CD4-positive, alpha-beta T cell (primary cell): ENCODE measurements at regions not wholly inside any gene's neighbourhood (a gene's known extent, or its start where the extent isn't known, plus 50 kb on each side); places are given as distances from the start of the nearest gene placed in this dataset.

Experiments
- ATAC-seq: fragments of 200-7000 bp; cut with Tn5 transposase; one replicate; pipeline ENCODE4 v1.10.0; 2022; ENCODE audit warnings: mild to moderate bottlenecking; ENCODE audit not compliant: poor library complexity
- CTCF ChIA-PET: fragments of 350-600 bp; sonication (Branson Sonifier 250); formaldehyde crosslinking; loops from one replicate; lab custom pipeline; 2021; ENCODE audit warnings: antibody characterized with exemption, inconsistent platforms; lab: Charles Lee
- POLR2A ChIA-PET: fragments of 350-600 bp; sonication (Branson Sonifier 250); formaldehyde crosslinking; loops from one replicate; lab custom pipeline; 2021; ENCODE audit warnings: antibody characterized with exemption, inconsistent platforms; lab: Charles Lee
- DNase-seq, 14 experiments: peaks; one replicate each; pipeline ENCODE4 v3.0.0-alpha.2; 2013 to 2020; ENCODE audit warnings: mixed read lengths in 2 of 14
- H3K27ac ChIP-seq, 2 donors: one replicate each; pipeline versions ENCODE4 v1.5.1 to v1.7.0; 2013; ENCODE audit warnings: low read length in 2 of 2, low read depth in 1 of 2, mild to moderate bottlenecking in 1 of 2
- H3K27me3 ChIP-seq, 2 experiments: 1 replicate in 1 of 2; 2 replicates in 1 of 2; pipeline versions ENCODE4 v1.6.1 to v1.7.0; 2013; ENCODE audit warnings: low read length in 2 of 2, control low read depth in 1 of 2, mild to moderate bottlenecking in 1 of 2, moderate library complexity in 1 of 2; ENCODE audit not compliant: insufficient read depth in 2 of 2, control insufficient read depth in 1 of 2
- H3K36me3 ChIP-seq: one replicate; pipeline ENCODE4 v1.6.1; 2013; ENCODE audit warnings: low read length, control low read depth; ENCODE audit not compliant: insufficient read depth
- H3K4me1 ChIP-seq: one replicate; pipeline ENCODE4 v1.6.1; 2013; ENCODE audit warnings: low read length, control low read depth; ENCODE audit not compliant: insufficient read depth
- H3K4me3 ChIP-seq: one replicate; pipeline ENCODE4 v1.5.1; 2013; ENCODE audit warnings: mild to moderate bottlenecking, low read length, moderate library complexity
- H3K9me3 ChIP-seq, 2 experiments: 1 replicate in 1 of 2; 2 replicates in 1 of 2; pipeline versions ENCODE4 v1.6.1 to v1.7.0; 2013; ENCODE audit warnings: low read length in 2 of 2, mild to moderate bottlenecking in 2 of 2, control low read depth in 1 of 2, moderate library complexity in 1 of 2; ENCODE audit not compliant: control insufficient read depth in 1 of 2, insufficient read depth in 1 of 2
- H3K27ac Mint-ChIP-seq: one replicate; pipeline ENCODE4 v1.8.0; 2020; ENCODE audit warnings: mixed read lengths
- H3K27me3 Mint-ChIP-seq: one replicate; pipeline ENCODE4 v1.8.0; 2021; ENCODE audit warnings: mixed read lengths
- H3K36me3 Mint-ChIP-seq: one replicate; pipeline ENCODE4 v1.8.0; 2021; ENCODE audit warnings: low read depth, mixed read lengths
- H3K4me1 Mint-ChIP-seq: one replicate; pipeline ENCODE4 v1.8.0; 2021; ENCODE audit warnings: low read depth, mixed read lengths
- H3K4me3 Mint-ChIP-seq: one replicate; pipeline ENCODE4 v1.8.0; 2020; ENCODE audit warnings: mild to moderate bottlenecking, mixed read lengths
- H3K9me3 Mint-ChIP-seq: one replicate; pipeline ENCODE4 v1.8.0; 2020; ENCODE audit warnings: mixed read lengths
- intact Hi-C, 2 experiments: fragments of 100-400 bp; cut with DNase I in 1 of 2; cut with micrococcal nuclease in 1 of 2; formaldehyde crosslinking; loops; one replicate each; pipeline versions ENCODE4 v1.15.1 to v1.9.0; 2023 to 2025; cut with DNase I, micrococcal nuclease
- TF ChIP-seq, protein P1 (sequence below): fragments of 200-600 bp; IDR thresholded peaks from one replicate; pipeline ENCODE4 v1.8.0; 2022; ENCODE audit warnings: antibody characterized with exemption, mild to moderate bottlenecking

DNA sequence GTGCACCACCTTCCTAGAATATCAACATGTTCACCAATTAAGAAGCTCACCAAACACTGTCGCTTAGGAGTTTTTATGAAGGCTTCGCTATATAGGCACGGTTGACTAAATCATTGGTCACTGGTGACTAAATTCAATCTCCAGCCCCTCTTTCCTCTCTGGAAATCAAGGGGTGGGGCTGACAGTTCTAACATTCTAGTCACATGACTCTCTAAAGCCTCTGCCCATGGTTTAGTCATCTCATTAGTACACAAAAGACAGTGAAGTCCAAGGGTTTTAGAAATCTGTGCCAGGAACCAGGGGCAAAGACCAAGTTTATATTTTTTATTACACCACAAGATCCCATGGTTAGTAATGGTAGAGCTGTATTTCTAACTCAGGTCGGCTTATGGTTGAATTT, 243.2 kb downstream of the ELAVL2 start:
- H3K27ac Mint-ChIP-seq = no peak overlapping the region
- no peak for DNase-seq
- no peaks in the 10 kb centered on the region for H3K4me1 Mint-ChIP-seq
- ATAC-seq = no peak
- H3K27me3 Mint-ChIP-seq = no peaks in the 10 kb centered on the region
- no peak overlapping the region for H3K4me3 Mint-ChIP-seq
- H3K4me3 ChIP-seq = no peak overlapping the region
- H3K9me3 Mint-ChIP-seq = no peaks in the 10 kb centered on the region
- H3K4me1 ChIP-seq = no peaks in the 10 kb centered on the region
- H3K36me3 ChIP-seq = no peaks in the 10 kb centered on the region
- intact Hi-C loops = no loop called here
- CTCF ChIA-PET = no interaction called here
- TF ChIP-seq, protein P1, sequence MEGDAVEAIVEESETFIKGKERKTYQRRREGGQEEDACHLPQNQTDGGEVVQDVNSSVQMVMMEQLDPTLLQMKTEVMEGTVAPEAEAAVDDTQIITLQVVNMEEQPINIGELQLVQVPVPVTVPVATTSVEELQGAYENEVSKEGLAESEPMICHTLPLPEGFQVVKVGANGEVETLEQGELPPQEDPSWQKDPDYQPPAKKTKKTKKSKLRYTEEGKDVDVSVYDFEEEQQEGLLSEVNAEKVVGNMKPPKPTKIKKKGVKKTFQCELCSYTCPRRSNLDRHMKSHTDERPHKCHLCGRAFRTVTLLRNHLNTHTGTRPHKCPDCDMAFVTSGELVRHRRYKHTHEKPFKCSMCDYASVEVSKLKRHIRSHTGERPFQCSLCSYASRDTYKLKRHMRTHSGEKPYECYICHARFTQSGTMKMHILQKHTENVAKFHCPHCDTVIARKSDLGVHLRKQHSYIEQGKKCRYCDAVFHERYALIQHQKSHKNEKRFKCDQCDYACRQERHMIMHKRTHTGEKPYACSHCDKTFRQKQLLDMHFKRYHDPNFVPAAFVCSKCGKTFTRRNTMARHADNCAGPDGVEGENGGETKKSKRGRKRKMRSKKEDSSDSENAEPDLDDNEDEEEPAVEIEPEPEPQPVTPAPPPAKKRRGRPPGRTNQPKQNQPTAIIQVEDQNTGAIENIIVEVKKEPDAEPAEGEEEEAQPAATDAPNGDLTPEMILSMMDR = no peak
- H3K36me3 Mint-ChIP-seq = no peaks in the 10 kb centered on the region
- no peaks in the 10 kb centered on the region for H3K27me3 ChIP-seq
- no peaks in the 10 kb centered on the region for H3K9me3 ChIP-seq
- H3K27ac ChIP-seq = no peak overlapping the region
- POLR2A ChIA-PET = no interaction called here

DNA sequence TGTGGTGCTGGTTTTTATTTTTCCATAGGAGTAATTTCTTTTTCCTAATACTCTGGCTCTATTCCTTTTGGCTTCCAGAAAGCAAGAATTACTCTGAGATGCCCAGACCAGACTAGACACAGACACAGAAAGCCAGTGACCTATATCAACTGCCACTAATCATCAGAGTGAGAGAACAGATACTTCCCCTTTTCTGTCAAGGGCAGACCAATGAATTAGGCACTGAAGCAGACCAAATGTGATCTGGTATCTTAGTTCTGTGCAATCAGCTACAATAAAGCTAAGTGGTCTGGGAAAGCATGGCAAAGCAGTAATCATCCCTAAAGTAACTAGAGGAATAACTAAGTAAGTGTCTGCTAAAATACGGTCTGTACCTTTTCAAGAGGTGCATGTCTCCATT, 239.1 kb downstream of the ELAVL2 start:
- H3K27me3 ChIP-seq = no peaks in the 10 kb centered on the region
- H3K4me1 ChIP-seq = no peaks in the 10 kb centered on the region
- Mint-ChIP-seq H3K36me3 (no peaks in the 10 kb centered on the region), H3K9me3 (peaks cover 2% of the 10 kb centered on the region), H3K4me3 (no peak overlapping the region), H3K4me1 (peaks cover 15% of the 10 kb centered on the region), H3K27me3 (no peaks in the 10 kb centered on the region), H3K27ac (no peak overlapping the region)
- CTCF ChIA-PET = no interaction called here
- POLR2A ChIA-PET = no interaction called here
- H3K27ac ChIP-seq = no peak overlapping the region
- DNase-seq (no peak), ATAC-seq (no peak)
- H3K36me3 ChIP-seq = no peaks in the 10 kb centered on the region
- TF ChIP-seq, protein P1 = no peak
- H3K9me3 ChIP-seq = no peaks in the 10 kb centered on the region
- H3K4me3 ChIP-seq = no peak overlapping the region
- intact Hi-C loops = no loop called here

DNA sequence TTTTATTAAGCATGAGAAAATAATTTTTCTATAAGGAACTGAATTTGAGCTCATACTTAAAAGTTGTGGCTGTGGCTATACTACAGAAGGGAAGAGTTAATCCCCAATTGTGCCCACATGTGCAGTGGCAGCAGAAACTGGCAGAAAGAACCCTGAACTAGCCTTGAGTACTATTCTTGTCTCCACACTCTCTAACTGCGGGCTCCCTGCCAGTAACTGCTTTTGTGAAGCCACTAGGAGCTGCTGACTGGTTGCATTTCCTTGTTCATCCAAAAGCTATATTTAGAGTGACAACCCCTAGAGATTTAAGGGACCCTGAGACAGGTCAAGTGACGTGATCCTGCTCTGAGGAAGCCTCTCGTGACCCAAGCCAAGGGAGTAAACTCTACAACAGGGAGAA, 238.6 kb downstream of the ELAVL2 start:
- TF ChIP-seq, protein P1 = no peak
- CTCF ChIA-PET = no interaction called here
- H3K36me3 ChIP-seq = no peaks in the 10 kb centered on the region
- no peak for DNase-seq
- no peak overlapping the region for H3K4me3 Mint-ChIP-seq
- intact Hi-C loops = no loop called here
- no peaks in the 10 kb centered on the region for H3K9me3 ChIP-seq
- H3K4me3 ChIP-seq = no peak overlapping the region
- no peak overlapping the region for H3K27ac ChIP-seq
- no peaks in the 10 kb centered on the region for H3K27me3 ChIP-seq
- no peak for ATAC-seq
- no peaks in the 10 kb centered on the region for H3K36me3 Mint-ChIP-seq
- H3K27ac Mint-ChIP-seq = no peak overlapping the region
- peaks cover 15% of the 10 kb centered on the region for H3K4me1 Mint-ChIP-seq
- POLR2A ChIA-PET = no interaction called here
- peaks cover 2% of the 10 kb centered on the region for H3K9me3 Mint-ChIP-seq
- H3K27me3 Mint-ChIP-seq = no peaks in the 10 kb centered on the region
- no peaks in the 10 kb centered on the region for H3K4me1 ChIP-seq
